Stomach (tissue), 8 donors: ENCODE measurements at regions not wholly inside any gene's neighbourhood (a gene's known extent, or its start where the extent isn't known, plus 50 kb on each side); places are given as distances from the start of the nearest gene placed in this dataset.

ENCODE experiments used
- DNase-seq, 2 donors: peaks; one replicate each; pipeline versions ENCODE4 v3.0.0 to v3.0.0-alpha.2; 2013 to 2019
- H3K27ac ChIP-seq, 5 donors: fragments of 200-600 bp in 4 of 5; sonication (generic) in 4 of 5; one replicate each; pipeline ENCODE4 v1.5.1; 2013 to 2019; ENCODE audit warnings: mild to moderate bottlenecking in 1 of 5, moderate library complexity in 1 of 5
- H3K27me3 ChIP-seq, 3 donors: fragments of 200-600 bp; sonication (generic); one replicate each; pipeline ENCODE4 v1.5.1; 2017 to 2019; ENCODE audit warnings: mixed run types in 1 of 3
- H3K36me3 ChIP-seq, 4 donors: fragments of 200-600 bp; sonication (generic); 1 replicate in 3 of 4; 2 replicates in 1 of 4; pipeline ENCODE4 v1.5.1; 2016 to 2019
- H3K4me1 ChIP-seq, 4 donors: fragments of 200-600 bp; sonication (generic); one replicate each; pipeline ENCODE4 v1.5.1; 2016 to 2019
- H3K4me3 ChIP-seq, 4 donors: fragments of 200-600 bp; sonication (generic) in 3 of 4; one replicate each; pipeline ENCODE4 v1.5.1; 2016 to 2019; ENCODE audit warnings: mild to moderate bottlenecking in 1 of 4
- H3K9me3 ChIP-seq, 4 donors: fragments of 200-600 bp; sonication (generic); one replicate each; pipeline ENCODE4 v1.5.1; 2016 to 2019
- EP300 ChIP-seq: sonication (generic); formaldehyde crosslinking; IDR thresholded peaks from one replicate; pipeline ENCODE4 v1.6.1; 2017; ENCODE audit warnings: antibody characterized with exemption
- POLR2A ChIP-seq, 4 donors: fragments of 450-650 bp; IDR thresholded peaks; one replicate each; pipeline ENCODE4 v1.6.1; 2016; ENCODE audit warnings: antibody characterized with exemption in 4 of 4, control low read depth in 2 of 4, mild to moderate bottlenecking in 1 of 4, moderate library complexity in 1 of 4
- POLR2AphosphoS5 ChIP-seq, 3 donors: sonication (generic); formaldehyde crosslinking; IDR thresholded peaks; one replicate each; pipeline ENCODE4 v1.6.1; 2016; ENCODE audit warnings: antibody characterized with exemption in 3 of 3
- WGBS, 5 donors: extraction: QIAGEN DNeasy Blood & Tissue Kit in 3 of 5; methylation state at CpG; one replicate each; pipeline versions ENCODE4 v1.1.5 to v1.1.7; 2013 to 2018; 5-methylcytosine and 5-hydroxymethylcytosine counted together
- intact Hi-C: fragments of 100-400 bp; cut with DNase I; formaldehyde crosslinking; loops from one replicate; pipeline ENCODE4 v1.15.1; 2023; ENCODE audit warnings: low total_unique reads
- TF ChIP-seq, protein P1 (sequence below), 7 experiments: fragments of 450-650 bp in 4 of 7; fragments of 200-600 bp in 3 of 7; sonication (generic) in 3 of 7; IDR thresholded peaks; one replicate each; pipeline ENCODE4 v1.5.1; 2016 to 2019; ENCODE audit warnings: antibody characterized with exemption in 7 of 7, control low read depth in 2 of 7, mild to moderate bottlenecking in 1 of 7
- donor health status: healthy with polysubstance abuse.
- donor health status: Bipolar disorder and iron deficiency.
- donor health status: healthy.

DNA sequence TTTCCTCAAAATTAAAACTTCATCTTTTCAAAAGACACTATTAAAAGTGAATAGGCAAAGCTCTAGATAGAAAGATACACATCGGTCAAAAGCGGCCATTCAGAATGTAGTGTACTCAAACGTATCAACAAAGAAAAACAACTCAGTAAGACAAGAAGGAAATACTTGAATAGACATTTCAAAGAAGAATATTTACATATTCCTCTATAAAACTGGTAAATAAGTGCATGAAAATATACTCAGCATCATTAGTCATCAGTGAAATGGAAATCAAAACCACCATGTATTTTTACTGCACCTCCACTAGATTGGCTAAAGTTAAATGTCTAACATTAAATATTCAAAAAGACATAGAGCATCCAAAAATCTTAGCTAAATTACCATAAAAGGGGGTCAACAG lies 551.1 kb upstream of the SORCS1 start:
- Histone ChIP-seq H3K4me3 (no peak overlapping the region), H3K4me1 (no peaks in the 10 kb centered on the region), H3K27me3 (no peaks in the 10 kb centered on the region), H3K9me3 (no peaks in the 10 kb centered on the region), H3K27ac (no peak overlapping the region), H3K36me3 (no peaks in the 10 kb centered on the region)
- TF ChIP-seq POLR2AphosphoS5 (IDR thresholded peaks at IDR 0.05) (no peak), EP300 (no peak), POLR2A (IDR thresholded peaks at IDR 0.05) (no peak)
- TF ChIP-seq, protein P1, sequence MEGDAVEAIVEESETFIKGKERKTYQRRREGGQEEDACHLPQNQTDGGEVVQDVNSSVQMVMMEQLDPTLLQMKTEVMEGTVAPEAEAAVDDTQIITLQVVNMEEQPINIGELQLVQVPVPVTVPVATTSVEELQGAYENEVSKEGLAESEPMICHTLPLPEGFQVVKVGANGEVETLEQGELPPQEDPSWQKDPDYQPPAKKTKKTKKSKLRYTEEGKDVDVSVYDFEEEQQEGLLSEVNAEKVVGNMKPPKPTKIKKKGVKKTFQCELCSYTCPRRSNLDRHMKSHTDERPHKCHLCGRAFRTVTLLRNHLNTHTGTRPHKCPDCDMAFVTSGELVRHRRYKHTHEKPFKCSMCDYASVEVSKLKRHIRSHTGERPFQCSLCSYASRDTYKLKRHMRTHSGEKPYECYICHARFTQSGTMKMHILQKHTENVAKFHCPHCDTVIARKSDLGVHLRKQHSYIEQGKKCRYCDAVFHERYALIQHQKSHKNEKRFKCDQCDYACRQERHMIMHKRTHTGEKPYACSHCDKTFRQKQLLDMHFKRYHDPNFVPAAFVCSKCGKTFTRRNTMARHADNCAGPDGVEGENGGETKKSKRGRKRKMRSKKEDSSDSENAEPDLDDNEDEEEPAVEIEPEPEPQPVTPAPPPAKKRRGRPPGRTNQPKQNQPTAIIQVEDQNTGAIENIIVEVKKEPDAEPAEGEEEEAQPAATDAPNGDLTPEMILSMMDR (IDR thresholded peaks at IDR 0.05), result no peak
- no peak for DNase-seq
- whole genome bisulfite sequencing, 5 donors, result 82 to 91% (median 84%) methylated on average over 3 of the region's 3 CpGs
- intact Hi-C loops, result no loop called here

DNA sequence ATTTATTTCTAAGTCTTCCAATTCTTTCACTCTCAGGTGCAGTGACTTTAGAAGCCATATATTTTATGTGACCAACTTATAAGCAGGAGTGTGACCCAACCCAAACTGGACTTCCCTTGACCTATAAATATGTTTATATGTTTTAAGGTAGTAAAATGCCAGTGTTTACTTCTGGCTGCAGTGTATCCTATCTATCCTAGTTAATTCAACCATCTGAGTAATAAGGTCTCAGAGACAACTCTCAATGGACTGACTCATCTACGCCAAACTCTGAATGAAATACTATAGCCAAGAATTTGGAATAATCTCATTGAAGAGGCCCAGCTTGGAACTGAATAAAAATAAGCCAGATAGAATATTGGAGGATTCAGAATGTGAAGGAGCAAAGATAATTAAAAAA lies 544.5 kb upstream of the SORCS1 start:
- Histone ChIP-seq H3K4me3 (no peak overlapping the region), H3K9me3 (no peaks in the 10 kb centered on the region), H3K27ac (no peak overlapping the region), H3K27me3 (no peaks in the 10 kb centered on the region), H3K36me3 (no peaks in the 10 kb centered on the region), H3K4me1 (no peaks in the 10 kb centered on the region)
- TF ChIP-seq EP300 (no peak), POLR2AphosphoS5 (IDR thresholded peaks at IDR 0.05) (no peak), POLR2A (IDR thresholded peaks at IDR 0.05) (no peak)
- TF ChIP-seq, protein P1 (IDR thresholded peaks at IDR 0.05), result no peak
- WGBS, 5 donors, result 88 to 97% (median 95%) methylated on average over 1 of the region's 1 CpG
- DNase-seq, result no peak
- intact Hi-C loops, result no loop called here

DNA sequence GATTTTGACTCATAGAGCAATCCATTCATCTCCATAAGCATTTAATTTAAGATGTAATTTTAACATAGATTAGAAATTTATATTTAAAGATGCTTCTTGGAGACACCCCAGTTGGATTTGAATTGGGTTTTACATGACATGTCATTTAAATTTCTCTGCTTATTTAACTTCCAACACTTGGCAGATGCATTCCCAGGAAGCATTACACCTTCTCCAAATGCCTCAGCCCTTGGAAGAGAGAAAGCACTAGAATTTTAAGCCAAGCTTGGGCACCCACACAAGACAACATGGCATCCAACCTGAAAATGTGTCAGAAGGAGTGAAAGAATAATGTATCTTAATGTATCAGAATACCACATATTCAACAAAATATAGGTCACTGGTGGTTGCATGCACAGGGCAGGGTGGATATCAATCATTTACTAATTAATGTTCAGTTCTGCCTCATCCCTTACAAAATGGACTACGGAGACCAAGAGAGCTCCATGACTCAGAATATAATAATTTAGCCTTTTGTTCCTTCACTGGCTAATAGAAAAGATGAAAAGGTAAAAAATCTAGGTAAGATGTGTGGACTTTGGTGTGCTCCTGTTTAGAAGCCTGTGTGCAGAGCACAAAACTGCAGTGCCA lies 541.7 kb upstream of the SORCS1 start:
- no peak for TF ChIP-seq POLR2A (IDR thresholded peaks at IDR 0.05)
- TF ChIP-seq EP300, result no peak
- TF ChIP-seq POLR2AphosphoS5 (IDR thresholded peaks at IDR 0.05), result no peak
- TF ChIP-seq, protein P1 (IDR thresholded peaks at IDR 0.05), result no peak
- Histone ChIP-seq H3K4me3 (no peak overlapping the region), H3K36me3 (no peaks in the 10 kb centered on the region), H3K27ac (no peak overlapping the region), H3K27me3 (no peaks in the 10 kb centered on the region), H3K4me1 (no peaks in the 10 kb centered on the region), H3K9me3 (no peaks in the 10 kb centered on the region)
- intact Hi-C loops, result no loop called here
- WGBS, 5 donors, result 81 to 100% (median 93%) methylated on average over 1 of the region's 1 CpG
- DNase-seq, result no peak

DNA sequence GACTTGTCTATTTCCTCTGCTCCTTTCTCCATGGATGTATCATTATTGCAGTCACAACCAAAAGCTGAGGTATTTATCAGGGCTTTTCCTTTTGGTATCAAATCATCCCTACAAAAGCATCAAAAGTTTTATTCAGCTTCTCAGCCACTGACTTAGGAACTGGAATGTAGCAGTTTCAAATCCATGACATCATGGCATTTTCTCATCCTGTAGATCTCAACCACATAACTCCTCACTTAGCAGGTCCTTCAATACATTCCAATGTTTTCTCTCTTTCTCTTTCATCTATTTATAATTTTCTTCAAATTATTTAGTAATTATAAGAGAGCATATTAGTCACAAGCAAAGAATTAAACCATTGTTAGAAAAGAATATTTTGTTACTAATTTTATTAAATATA lies 537.4 kb upstream of the SORCS1 start:
- H3K27ac ChIP-seq, result no peak overlapping the region
- H3K27me3 ChIP-seq, result no peaks in the 10 kb centered on the region
- H3K9me3 ChIP-seq, result no peaks in the 10 kb centered on the region
- H3K4me3 ChIP-seq, result no peak overlapping the region
- H3K36me3 ChIP-seq, result no peaks in the 10 kb centered on the region
- intact Hi-C loops, result no loop called here
- DNase-seq, result no peak
- TF ChIP-seq, protein P1 (IDR thresholded peaks at IDR 0.05), result no peak
- TF ChIP-seq POLR2AphosphoS5 (IDR thresholded peaks at IDR 0.05) (no peak), POLR2A (IDR thresholded peaks at IDR 0.05) (no peak), EP300 (no peak)
- no peaks in the 10 kb centered on the region for H3K4me1 ChIP-seq
